ENCODE measurements at regions not wholly inside any gene's neighbourhood (a gene's known extent, or its start where the extent isn't known, plus 50 kb on each side); places are given as distances from the start of the nearest gene placed in this dataset.
"Not testable (repeated sequence)": the region's sequence is repeated elsewhere in the genome, so short reads cannot be mapped to it uniquely, and the experiment has no call there.

GRCh38 chr2:77866661-77867060 is 344.5 kb upstream of the LRRTM4 start:
- H3K9me2 ChIP-seq (ENCODE audit: low read depth, low read length), result no peaks in the 10 kb centered on the region
- H3K36me3 ChIP-seq (ENCODE audit: insufficient read depth, low read length), result no peaks in the 10 kb centered on the region
- H2AFZ ChIP-seq (ENCODE audit: low read length), result no peak overlapping the region
- H3K9ac ChIP-seq (ENCODE audit: low read length), result no peak overlapping the region
- H3K27me3 ChIP-seq (ENCODE audit: insufficient read depth, low read length), result no peaks in the 10 kb centered on the region
- no peak overlapping the region for H3K4me2 ChIP-seq (ENCODE audit: low read length)
- no peaks in the 10 kb centered on the region for H4K20me1 ChIP-seq (ENCODE audit: insufficient read depth, low read length)
- H3F3A ChIP-seq (ENCODE audit: insufficient read depth, low read length), result no peaks in the 10 kb centered on the region
- no peak for TF ChIP-seq CTCF (IDR thresholded peaks at IDR 0.05; ENCODE audit: low read length)
- no peak for TF ChIP-seq EZH2 (IDR thresholded peaks at IDR 0.05; ENCODE audit: borderline replicate concordance, low read length)
- H3K27ac ChIP-seq (ENCODE audit: low read depth, low read length, poor library complexity, severe bottlenecking), result no peak overlapping the region
- no peak overlapping the region for H3K4me3 ChIP-seq (ENCODE audit: low read depth, low read length, poor library complexity, severe bottlenecking)
- H3K9me3 ChIP-seq (ENCODE audit: low read length), result no peaks in the 10 kb centered on the region
- no peaks in the 10 kb centered on the region for H3K4me1 ChIP-seq (ENCODE audit: insufficient read depth, low read length, severe bottlenecking)
- H3K79me2 ChIP-seq (ENCODE audit: insufficient read depth, low read length), result no peaks in the 10 kb centered on the region

GRCh38 chr2:77867146-77867545 is 345.0 kb upstream of the LRRTM4 start:
- Histone ChIP-seq H2AFZ (ENCODE audit: low read length) (no peak overlapping the region), H3K4me2 (ENCODE audit: low read length) (no peak overlapping the region), H3K36me3 (ENCODE audit: insufficient read depth, low read length) (no peaks in the 10 kb centered on the region), H3K4me3 (ENCODE audit: low read depth, low read length, poor library complexity, severe bottlenecking) (no peak overlapping the region), H3K4me1 (ENCODE audit: insufficient read depth, low read length, severe bottlenecking) (no peaks in the 10 kb centered on the region), H3K9ac (ENCODE audit: low read length) (no peak overlapping the region), H4K20me1 (ENCODE audit: insufficient read depth, low read length) (no peaks in the 10 kb centered on the region), H3F3A (ENCODE audit: insufficient read depth, low read length) (no peaks in the 10 kb centered on the region), H3K9me2 (ENCODE audit: low read depth, low read length) (no peaks in the 10 kb centered on the region), H3K27ac (ENCODE audit: low read depth, low read length, poor library complexity, severe bottlenecking) (no peak overlapping the region), H3K27me3 (ENCODE audit: insufficient read depth, low read length) (no peaks in the 10 kb centered on the region), H3K79me2 (ENCODE audit: insufficient read depth, low read length) (no peaks in the 10 kb centered on the region), H3K9me3 (ENCODE audit: low read length) (no peaks in the 10 kb centered on the region)
- TF ChIP-seq CTCF (IDR thresholded peaks at IDR 0.05; ENCODE audit: low read length) (no peak), EZH2 (IDR thresholded peaks at IDR 0.05; ENCODE audit: borderline replicate concordance, low read length) (no peak)

DNA sequence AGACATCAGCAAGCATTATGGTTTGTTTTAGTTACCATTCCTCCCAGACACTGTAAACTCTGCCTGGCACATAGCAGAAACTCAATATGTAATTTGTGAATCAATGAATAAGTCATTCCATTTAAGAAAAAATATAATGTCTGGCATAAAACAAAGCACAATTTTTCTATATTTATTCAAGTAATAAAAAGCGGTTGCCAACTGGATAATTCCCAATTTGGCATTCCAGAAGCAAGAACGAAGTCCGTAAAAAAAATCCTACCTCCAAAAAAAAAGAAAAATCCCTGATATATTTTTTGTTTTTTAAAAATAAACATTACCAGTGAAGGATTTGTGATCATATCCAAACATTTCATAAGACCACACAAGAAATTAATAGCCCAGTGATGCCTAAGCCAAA is 351.3 kb upstream of the LRRTM4 start:
- Histone ChIP-seq H3K27me3 (ENCODE audit: insufficient read depth, low read length) (no peaks in the 10 kb centered on the region), H3K4me1 (ENCODE audit: insufficient read depth, low read length, severe bottlenecking) (no peaks in the 10 kb centered on the region), H3K36me3 (ENCODE audit: insufficient read depth, low read length) (no peaks in the 10 kb centered on the region), H3K79me2 (ENCODE audit: insufficient read depth, low read length) (no peaks in the 10 kb centered on the region), H3F3A (ENCODE audit: insufficient read depth, low read length) (no peaks in the 10 kb centered on the region), H3K27ac (ENCODE audit: low read depth, low read length, poor library complexity, severe bottlenecking) (no peak overlapping the region), H3K9me3 (ENCODE audit: low read length) (no peaks in the 10 kb centered on the region), H3K9me2 (ENCODE audit: low read depth, low read length) (no peaks in the 10 kb centered on the region), H3K9ac (ENCODE audit: low read length) (no peak overlapping the region), H3K4me2 (ENCODE audit: low read length) (no peak overlapping the region), H2AFZ (ENCODE audit: low read length) (no peak overlapping the region), H3K4me3 (ENCODE audit: low read depth, low read length, poor library complexity, severe bottlenecking) (no peak overlapping the region), H4K20me1 (ENCODE audit: insufficient read depth, low read length) (no peaks in the 10 kb centered on the region)
- TF ChIP-seq CTCF (IDR thresholded peaks at IDR 0.05; ENCODE audit: low read length), result no peak
- no peak for TF ChIP-seq EZH2 (IDR thresholded peaks at IDR 0.05; ENCODE audit: borderline replicate concordance, low read length)

DNA sequence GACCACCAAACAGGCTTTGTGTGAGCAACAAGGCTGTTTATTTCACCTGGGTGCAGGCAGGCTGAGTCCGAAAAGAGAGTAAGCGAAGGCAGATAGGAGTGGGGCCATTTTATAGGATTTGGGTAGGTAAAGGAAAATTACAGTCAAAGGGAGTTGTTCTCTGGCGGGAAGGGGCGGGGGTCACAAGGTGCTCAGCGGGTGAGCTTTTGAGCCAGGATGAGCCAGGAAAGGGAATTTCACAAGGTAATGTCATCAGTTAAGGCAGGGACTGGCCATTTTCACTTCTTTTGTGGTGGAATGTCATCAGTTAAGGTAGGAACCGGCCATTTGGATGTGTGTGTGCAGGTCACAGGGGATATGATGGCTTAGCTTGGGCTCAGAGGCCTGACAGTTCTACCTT is 378.0 kb upstream of the LRRTM4 start:
- not testable (repeated sequence) for H3K36me3 ChIP-seq (ENCODE audit: insufficient read depth, low read length); H3K79me2 ChIP-seq (ENCODE audit: insufficient read depth, low read length); H3F3A ChIP-seq (ENCODE audit: insufficient read depth, low read length); H3K27ac ChIP-seq (ENCODE audit: low read depth, low read length, poor library complexity, severe bottlenecking); H3K4me3 ChIP-seq (ENCODE audit: low read depth, low read length, poor library complexity, severe bottlenecking); H3K9ac ChIP-seq (ENCODE audit: low read length); H3K4me2 ChIP-seq (ENCODE audit: low read length); H3K4me1 ChIP-seq (ENCODE audit: insufficient read depth, low read length, severe bottlenecking); H3K27me3 ChIP-seq (ENCODE audit: insufficient read depth, low read length); H3K9me3 ChIP-seq (ENCODE audit: low read length); H3K9me2 ChIP-seq (ENCODE audit: low read depth, low read length); H4K20me1 ChIP-seq (ENCODE audit: insufficient read depth, low read length); H2AFZ ChIP-seq (ENCODE audit: low read length)

Data from OCI-LY1 (cell line).